Stimulated activated CD8-positive, alpha-beta memory T cell treated with anti-CD3 and anti-CD28 coated beads, Interleukin-4, amount 100 ng/mL, for 48 hours (primary cell): ENCODE measurements at regions not wholly inside any gene's neighbourhood (a gene's known extent, or its start where the extent isn't known, plus 50 kb on each side); places are given as distances from the start of the nearest gene placed in this dataset.
"Not testable (repeated sequence)": the region's sequence is repeated elsewhere in the genome, so short reads cannot be mapped to it uniquely, and the experiment has no call there.

Experiments
- DNase-seq: peaks from one replicate; pipeline ENCODE4 v3.0.0-alpha.2; 2020

- DNase-seq: no peak
These were observed 102.6 kb upstream of the IL12A start for GRCh38 chr3:159886050-159886449.

GRCh38 chr3:159886530-159886929, 102.1 kb upstream of the IL12A start:
- not testable (repeated sequence) for DNase-seq

- no peak for DNase-seq
These were observed 101.5 kb upstream of the IL12A start for GRCh38 chr3:159887168-159887567.

GRCh38 chr3:159887911-159888310, 100.7 kb upstream of the IL12A start:
- DNase-seq: no peak

DNA sequence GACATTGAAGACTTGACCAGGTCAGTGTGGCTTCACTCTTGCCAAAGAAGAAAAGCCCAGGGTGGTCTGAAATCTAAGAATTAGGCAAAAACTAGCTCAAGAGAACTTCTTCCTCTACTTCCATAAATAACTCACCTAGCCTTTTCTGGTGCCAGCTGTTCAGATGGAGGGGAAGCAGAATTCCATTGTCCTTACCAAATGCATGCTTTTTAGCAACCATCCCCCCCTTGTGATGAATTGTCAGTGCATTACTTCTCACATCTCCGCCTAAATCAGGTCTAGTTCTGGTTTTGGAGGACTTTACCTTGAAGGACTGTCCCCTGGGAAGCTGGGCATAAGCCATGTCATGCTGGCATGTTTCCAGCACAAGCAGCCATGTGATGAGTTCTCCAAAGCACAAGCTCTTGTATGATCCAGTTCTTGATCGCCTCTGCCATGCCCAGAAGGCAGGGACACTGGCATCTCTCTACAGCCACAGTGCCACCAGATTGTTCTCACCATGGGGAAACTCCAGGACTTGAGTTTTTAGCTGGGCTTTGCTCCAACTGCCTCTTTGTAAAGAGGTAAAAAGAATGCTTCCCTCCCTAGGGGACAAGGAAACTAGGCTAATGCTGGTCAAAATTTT, 96.4 kb upstream of the IL12A start:
- DNase-seq: no peak

DNA sequence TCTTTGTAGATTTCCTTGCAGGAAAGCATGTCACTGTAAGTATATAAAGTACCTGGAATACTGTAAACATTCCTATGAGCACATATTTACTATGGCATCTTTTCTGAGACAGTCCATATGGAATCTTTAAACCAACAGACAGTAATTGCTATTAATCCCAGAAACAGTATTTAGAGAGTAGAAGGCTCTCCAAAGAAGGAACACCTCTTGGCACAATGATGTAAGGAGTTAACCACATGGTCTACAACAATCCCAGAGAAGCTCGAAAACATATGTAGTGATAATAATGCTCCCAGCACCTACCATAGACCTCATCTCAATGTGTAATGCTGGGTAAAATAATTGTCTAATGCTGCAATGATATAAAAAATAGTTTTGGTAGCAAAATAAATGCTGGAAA, 95.8 kb upstream of the IL12A start:
- no peak for DNase-seq

DNA sequence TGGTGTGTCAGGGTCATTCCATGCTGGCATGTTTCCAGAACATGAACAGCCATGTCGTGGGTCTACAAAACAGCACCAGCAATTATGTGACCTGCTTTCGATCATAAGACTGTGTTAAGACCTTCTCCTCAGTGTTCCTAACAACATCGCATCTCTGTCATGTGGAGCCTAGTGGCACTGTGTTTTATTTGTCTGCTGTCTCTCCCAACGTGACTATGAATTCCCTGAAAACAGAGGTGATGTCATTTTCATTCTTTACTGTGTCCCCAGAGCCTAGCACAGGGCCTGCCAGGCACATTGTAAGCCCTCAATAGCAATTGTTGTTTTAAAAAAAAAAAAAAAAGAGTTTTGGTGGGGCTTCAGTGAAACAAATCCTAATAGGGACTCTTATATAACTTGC, 94.2 kb upstream of the IL12A start:
- no peak for DNase-seq

- DNase-seq: no peak
These were observed 93.2 kb upstream of the IL12A start for GRCh38 chr3:159895430-159895829.

GRCh38 chr3:159896543-159896942, 92.1 kb upstream of the IL12A start:
- DNase-seq: no peak

DNA sequence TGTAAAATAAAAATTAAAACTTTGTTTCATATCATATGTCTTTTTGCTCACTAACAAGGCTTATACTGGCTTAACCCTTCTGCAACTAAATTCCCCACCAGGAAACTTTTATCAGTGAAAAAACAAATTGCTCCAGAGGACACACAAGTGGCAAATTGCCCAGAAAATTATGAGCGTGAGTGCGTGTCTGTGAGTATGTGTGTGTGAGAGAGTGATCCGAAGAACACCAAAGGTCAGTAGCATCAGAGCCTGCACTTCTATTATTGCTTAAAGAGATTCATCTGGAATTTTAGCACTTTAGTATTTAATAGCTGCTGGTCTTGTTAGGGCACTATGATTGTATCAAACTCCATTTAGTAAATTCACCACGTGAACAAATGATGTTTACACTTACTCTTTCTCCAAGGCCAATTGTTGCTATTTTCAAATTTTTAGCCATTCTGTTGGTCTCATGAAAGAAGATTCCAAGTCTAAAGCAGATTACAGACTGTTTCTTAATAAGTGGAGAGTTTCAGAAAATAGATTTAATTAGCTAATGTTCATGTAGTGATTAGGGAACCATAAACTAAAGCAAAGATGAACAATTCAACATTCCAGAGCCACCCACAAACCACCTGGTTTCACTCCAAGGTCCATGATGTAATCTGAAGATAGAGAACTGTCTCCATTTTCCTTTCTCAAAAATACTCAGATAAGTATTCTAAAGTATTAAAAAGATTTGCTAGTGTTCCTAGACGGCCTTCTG, 91.1 kb upstream of the IL12A start:
- DNase-seq: no peak

DNA sequence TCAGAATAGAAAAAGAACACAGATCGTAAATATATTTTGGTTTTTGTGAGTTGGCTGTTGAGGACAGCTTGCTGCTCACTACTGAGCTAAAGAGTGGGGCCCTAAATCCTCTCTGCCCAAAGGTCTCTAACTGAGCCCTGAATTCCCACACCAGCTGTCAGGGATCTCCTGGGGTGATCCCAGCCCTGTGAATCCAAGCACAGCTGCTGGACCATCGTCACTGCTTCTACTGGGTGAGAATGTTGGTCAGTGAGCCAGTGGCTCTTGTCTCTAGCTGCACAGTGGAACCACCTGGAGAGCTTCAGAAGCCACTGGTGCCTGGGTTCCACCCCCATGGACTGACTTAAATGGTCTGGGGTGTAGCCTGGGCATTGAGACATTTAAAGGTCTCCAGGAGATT, 90.5 kb upstream of the IL12A start:
- DNase-seq: no peak

DNA sequence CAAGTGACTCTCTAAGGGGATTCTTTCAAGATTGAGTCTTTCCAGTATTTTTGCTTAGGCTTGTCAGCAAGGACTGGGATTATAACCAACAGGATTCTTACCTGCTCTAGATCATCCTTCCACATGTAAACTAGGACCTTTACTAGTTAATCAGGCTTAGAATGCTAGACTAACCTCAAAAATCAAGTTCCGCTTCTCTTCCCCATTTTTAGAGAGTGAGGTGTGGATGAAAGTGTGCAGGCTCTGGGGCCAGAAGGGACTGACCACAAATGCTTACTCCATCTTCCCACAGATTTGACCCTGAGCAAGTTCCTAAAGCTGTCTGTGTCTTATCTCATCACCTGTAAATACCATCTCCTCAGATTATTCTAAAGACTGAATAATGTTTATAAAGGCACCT, 89.5 kb upstream of the IL12A start:
- no peak for DNase-seq

- no peak for DNase-seq
These were observed 85.9 kb upstream of the IL12A start for GRCh38 chr3:159902546-159903314.

- DNase-seq: no peak
These were observed 84.2 kb upstream of the IL12A start for GRCh38 chr3:159904455-159904854.

DNA sequence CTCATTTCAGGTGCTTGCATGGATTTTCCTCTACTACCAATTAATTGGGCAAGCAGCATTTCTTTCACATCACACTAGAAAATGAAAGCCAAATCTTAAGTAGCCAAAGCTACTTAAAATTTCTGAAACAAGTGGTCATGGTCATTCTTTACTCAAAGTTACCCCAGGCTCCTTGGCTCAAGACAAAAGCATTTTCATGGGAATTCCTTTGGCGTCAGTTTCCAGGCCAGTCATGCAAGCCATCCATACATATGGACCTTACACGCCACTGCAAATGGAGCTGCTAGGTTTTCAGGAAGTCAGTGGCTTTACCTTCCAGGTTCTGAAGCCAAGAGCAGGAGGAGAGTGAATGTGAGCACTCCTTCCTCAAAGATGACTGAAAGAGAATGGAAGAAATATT, 83.7 kb upstream of the IL12A start:
- no peak for DNase-seq

GRCh38 chr3:159907828-159908227, 80.8 kb upstream of the IL12A start:
- DNase-seq: no peak

- DNase-seq: no peak
These were observed 77.5 kb upstream of the IL12A start for GRCh38 chr3:159910991-159911663.

DNA sequence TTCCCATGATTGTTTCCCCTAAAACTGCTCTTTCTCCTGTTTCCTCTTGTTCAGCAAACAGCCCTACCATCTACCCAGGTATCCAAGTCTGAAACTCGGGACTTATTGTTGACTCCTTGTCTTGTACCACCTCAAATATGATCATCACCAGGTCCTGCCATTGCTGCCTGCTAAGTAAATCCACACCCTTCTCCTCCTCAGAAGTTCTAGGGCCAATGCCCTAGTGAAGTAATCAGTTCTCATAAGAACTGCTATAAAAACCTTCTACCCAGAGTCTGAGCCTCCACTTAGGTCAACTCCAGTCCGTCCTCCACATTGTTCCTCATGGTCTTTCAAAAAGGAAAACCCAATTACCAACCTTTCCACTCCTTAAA, 77.0 kb upstream of the IL12A start:
- DNase-seq: no peak

- no peak for DNase-seq
These were observed 74.8 kb upstream of the IL12A start for GRCh38 chr3:159913712-159914414.

DNA sequence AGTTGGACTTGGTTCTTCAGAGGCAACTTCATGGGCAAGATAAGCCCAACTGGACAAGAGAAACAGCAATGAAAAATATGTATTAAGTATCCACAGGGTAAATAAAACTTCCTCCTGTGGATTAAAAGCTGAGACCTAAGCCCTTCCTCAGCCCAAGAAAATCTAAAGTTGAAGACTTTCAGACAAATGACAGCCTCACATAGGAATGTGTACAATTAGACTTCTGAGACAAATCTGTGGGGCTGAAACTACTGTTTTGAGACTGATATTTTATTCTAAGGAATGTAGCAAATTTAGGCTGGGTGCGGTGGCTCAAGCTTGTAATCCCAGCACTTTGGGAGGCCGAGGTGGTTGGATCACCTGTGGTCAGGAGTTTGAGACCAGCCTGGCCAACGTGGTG, 74.2 kb upstream of the IL12A start:
- DNase-seq: no peak

DNA sequence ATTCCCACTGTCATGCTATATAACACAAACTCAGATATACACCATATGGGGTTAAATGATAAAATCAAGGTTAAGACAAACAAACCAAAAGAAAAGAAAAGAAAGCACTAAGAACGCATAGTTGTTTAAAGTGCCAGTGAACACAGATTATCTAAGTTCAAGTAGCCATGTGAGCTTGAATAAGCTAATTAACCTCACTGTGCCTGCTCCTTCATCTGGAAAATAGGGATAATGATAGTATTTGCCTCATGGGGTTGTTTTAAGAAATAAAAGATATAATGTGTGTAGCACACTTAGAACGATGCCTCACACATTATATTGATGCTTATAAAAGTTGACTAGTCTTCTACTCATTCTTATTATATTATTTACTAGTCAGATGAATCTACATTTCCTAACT, 72.6 kb upstream of the IL12A start:
- no peak for DNase-seq

- DNase-seq: no peak
These were observed 71.5 kb upstream of the IL12A start for GRCh38 chr3:159917141-159917540.

DNA sequence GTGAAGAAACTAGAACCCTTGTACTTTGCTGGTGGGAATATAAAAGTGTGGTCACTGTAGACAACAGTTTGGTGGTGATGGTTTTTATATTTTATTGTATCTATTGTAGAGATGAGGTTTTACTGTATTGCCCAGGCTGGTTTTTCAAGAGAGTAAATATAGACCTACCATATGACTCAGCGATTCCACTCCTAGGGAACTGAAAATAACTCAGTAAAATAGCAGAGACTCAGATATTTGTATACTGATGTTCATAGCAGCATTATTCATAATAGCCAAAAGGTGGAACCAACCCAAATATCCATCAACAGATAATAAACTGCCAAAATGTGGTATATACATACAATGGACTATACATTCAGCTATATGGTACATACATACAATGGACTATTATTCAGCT, 68.8 kb upstream of the IL12A start:
- no peak for DNase-seq
